Thymus (tissue), 11 donors: ENCODE measurements at regions not wholly inside any gene's neighbourhood (a gene's known extent, or its start where the extent isn't known, plus 50 kb on each side); places are given as distances from the start of the nearest gene placed in this dataset.

ENCODE experiments used
- DNase-seq, 9 donors: peaks; one replicate each; pipeline ENCODE4 v3.0.0-alpha.2; 2013; ENCODE audit warnings: low spot score in 9 of 9, low read depth in 6 of 9, missing footprints in 1 of 9
- H3K27ac ChIP-seq, 2 donors: one replicate each; pipeline ENCODE4 v1.5.1; 2013; ENCODE audit warnings: control low read depth in 1 of 2, low read depth in 1 of 2, low read length in 1 of 2, mild to moderate bottlenecking in 1 of 2, moderate library complexity in 1 of 2
- H3K27me3 ChIP-seq, 2 donors: one replicate each; pipeline ENCODE4 v1.5.1; 2013; ENCODE audit warnings: low read length in 1 of 2; ENCODE audit not compliant: control insufficient read depth in 2 of 2, insufficient read depth in 1 of 2
- H3K36me3 ChIP-seq, 2 donors: one replicate each; pipeline ENCODE4 v1.5.1; 2013; ENCODE audit warnings: low read length in 1 of 2, mild to moderate bottlenecking in 1 of 2, moderate library complexity in 1 of 2; ENCODE audit not compliant: control insufficient read depth in 2 of 2, insufficient read depth in 2 of 2
- H3K4me1 ChIP-seq, 2 donors: one replicate each; pipeline ENCODE4 v1.5.1; 2013; ENCODE audit warnings: low read length in 2 of 2; ENCODE audit not compliant: control insufficient read depth in 2 of 2, insufficient read depth in 2 of 2
- H3K4me3 ChIP-seq, 2 donors: one replicate each; pipeline ENCODE4 v1.5.1; 2013; ENCODE audit warnings: low read length in 2 of 2, control low read depth in 1 of 2, mild to moderate bottlenecking in 1 of 2
- H3K9me3 ChIP-seq, 2 donors: one replicate each; pipeline ENCODE4 v1.5.1; 2013; ENCODE audit warnings: low read length in 1 of 2, mild to moderate bottlenecking in 1 of 2; ENCODE audit not compliant: control insufficient read depth in 2 of 2, insufficient read depth in 1 of 2
- WGBS: extraction: QIAGEN DNeasy Blood & Tissue Kit; methylation state at CpG from one replicate; pipeline ENCODE4 v1.1.7; 2013; 5-methylcytosine and 5-hydroxymethylcytosine counted together
- donor health status: healthy.

DNA sequence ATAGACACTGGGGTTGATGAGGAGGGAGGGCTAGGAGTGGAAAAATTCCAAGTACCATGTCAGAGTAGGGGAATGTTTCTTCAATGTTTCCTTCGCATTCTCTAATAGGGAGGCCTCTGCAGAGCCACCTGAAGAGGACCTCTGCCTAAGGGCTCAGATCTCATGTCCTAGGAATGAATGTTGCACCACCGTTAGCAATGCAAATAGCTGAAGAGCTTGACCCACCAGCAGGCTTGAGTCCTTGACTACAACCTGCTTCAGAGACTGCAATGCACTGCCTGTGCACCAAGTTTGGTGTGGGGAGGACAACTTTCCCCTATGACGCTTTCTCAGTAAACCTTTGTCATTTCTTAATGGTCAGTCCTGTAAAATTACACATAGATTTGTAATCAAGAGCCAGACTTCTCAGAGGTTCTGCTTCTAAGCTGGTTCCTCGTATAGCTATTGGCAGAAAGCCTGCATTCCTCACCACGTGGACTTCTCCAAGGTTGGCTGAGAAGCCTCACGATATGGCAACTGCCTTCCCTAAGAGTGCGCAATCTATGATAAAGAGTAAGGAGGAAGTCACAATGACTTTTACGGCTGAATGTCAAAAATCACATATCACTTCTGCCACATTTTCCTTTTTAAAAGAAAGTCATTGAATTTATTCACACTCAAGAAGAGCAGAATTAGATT is 600.7 kb upstream of the PTGER4 start:
- Histone ChIP-seq H3K4me1 (no peaks in the 10 kb centered on the region), H3K36me3 (no peaks in the 10 kb centered on the region), H3K27ac (no peak overlapping the region), H3K27me3 (no peaks in the 10 kb centered on the region), H3K9me3 (no peaks in the 10 kb centered on the region), H3K4me3 (no peak overlapping the region)
- no peak for DNase-seq
- 79% methylated on average over 8 of the region's 8 CpGs for WGBS

DNA sequence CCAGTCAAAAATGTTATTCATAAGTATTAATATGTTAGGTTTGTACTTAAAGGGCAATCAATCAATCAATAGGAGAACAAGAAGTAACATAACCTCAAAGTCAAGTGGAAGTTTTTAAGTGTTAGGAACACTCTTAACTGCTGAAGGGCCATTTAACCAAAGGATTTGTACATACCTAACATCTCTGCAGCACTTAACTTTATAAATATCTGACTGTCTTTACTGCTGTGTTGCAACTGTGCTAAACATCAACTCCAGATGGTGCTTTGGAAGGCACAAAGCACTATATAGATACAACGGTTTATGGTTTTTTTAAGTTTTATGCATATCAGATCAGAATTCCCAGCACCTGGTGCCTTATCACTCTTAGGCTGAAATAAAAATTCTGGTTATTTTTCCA is 604.9 kb upstream of the PTGER4 start:
- no peaks in the 10 kb centered on the region for H3K4me1 ChIP-seq
- no peak for DNase-seq
- H3K27ac ChIP-seq = no peak overlapping the region
- H3K4me3 ChIP-seq = no peak overlapping the region
- no peaks in the 10 kb centered on the region for H3K27me3 ChIP-seq
- no peaks in the 10 kb centered on the region for H3K36me3 ChIP-seq
- H3K9me3 ChIP-seq = no peaks in the 10 kb centered on the region
- WGBS = 97% methylated on average over 1 of the region's 1 CpG

- Histone ChIP-seq H3K27ac (no peak overlapping the region), H3K4me3 (no peak overlapping the region), H3K4me1 (no peaks in the 10 kb centered on the region), H3K27me3 (no peaks in the 10 kb centered on the region), H3K9me3 (no peaks in the 10 kb centered on the region), H3K36me3 (no peaks in the 10 kb centered on the region)
- no peak for DNase-seq
- WGBS = 97% methylated on average over 1 of the region's 1 CpG
Observed at GRCh38 chr5:40073927-40074326, 605.8 kb upstream of the PTGER4 start.

DNA sequence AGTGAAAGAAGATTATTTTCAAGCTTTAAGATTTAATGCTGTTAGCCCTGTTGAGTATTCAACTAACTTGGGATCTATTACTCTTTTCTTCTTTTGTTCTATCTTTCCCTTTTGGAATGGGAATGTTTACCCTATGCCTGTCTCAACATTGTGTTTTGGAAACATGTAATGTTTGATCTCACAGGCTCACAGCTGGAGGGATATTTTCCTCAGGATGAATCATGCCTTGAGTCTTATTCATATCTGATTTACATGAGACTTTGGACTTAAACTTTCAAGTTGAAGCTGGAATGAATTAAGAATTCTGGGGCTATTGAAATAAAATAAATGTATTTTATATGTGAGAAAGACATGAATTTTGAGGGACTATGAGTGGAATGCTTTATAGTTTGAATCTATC is 607.8 kb upstream of the PTGER4 start:
- no peaks in the 10 kb centered on the region for H3K4me1 ChIP-seq
- no peaks in the 10 kb centered on the region for H3K9me3 ChIP-seq
- no peak overlapping the region for H3K4me3 ChIP-seq
- no peak for DNase-seq
- no peaks in the 10 kb centered on the region for H3K36me3 ChIP-seq
- no peak overlapping the region for H3K27ac ChIP-seq
- no peaks in the 10 kb centered on the region for H3K27me3 ChIP-seq

DNA sequence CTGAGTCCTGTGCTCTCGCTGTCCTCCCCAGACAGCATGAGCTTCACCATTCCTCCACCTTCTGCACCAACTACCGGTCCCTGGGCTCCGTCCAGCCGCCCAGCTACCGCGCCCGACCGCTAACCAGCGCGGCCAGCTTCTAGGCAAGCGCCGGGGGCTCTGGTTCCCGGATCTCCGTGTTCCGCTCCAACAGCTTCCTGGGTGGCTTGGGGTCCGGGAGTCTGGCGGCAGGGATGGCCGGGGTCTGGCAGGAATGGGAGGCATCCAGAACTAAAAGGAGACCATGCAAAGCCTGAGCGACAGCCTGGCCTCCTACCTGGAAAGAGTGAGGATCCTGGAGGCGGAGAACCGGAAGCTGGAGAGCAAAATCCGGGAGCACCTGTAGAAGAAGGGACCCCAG is 613.1 kb upstream of the PTGER4 start:
- H3K9me3 ChIP-seq = no peaks in the 10 kb centered on the region
- no peak for DNase-seq
- no peaks in the 10 kb centered on the region for H3K36me3 ChIP-seq
- 97% methylated on average over 22 of the region's 22 CpGs for WGBS
- H3K27me3 ChIP-seq = no peaks in the 10 kb centered on the region
- no peak overlapping the region for H3K4me3 ChIP-seq
- H3K27ac ChIP-seq = no peak overlapping the region
- H3K4me1 ChIP-seq = no peaks in the 10 kb centered on the region

DNA sequence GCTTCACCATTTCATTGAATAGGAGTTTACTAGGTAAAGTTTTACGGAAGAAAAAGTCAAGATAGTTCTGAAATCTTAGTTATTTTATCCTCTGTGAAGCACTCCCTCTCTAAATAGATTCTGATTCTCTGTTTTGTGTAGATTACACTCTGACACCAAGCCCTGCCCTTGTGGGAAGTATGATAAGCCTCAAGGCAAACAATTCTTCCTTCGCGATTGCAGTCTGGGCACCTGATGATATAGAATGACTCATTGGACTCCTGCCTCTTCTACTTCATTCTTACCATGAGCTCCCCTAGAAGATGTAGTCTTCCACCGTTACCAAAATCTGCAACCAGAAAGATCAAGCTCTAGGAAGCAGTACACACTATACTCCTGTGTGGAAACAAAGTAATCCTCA is 626.9 kb upstream of the PTGER4 start:
- H3K27ac ChIP-seq = no peak overlapping the region
- no peak for DNase-seq
- no peaks in the 10 kb centered on the region for H3K9me3 ChIP-seq
- WGBS = 85% methylated on average over 4 of the region's 4 CpGs
- no peaks in the 10 kb centered on the region for H3K4me1 ChIP-seq
- H3K27me3 ChIP-seq = no peaks in the 10 kb centered on the region
- H3K36me3 ChIP-seq = no peaks in the 10 kb centered on the region
- no peak overlapping the region for H3K4me3 ChIP-seq

GRCh38 chr5:40046792-40047191 is 622.0 kb upstream of the DAB2 start:
- 90% methylated on average over 1 of the region's 1 CpG for WGBS
- no peaks in the 10 kb centered on the region for H3K36me3 ChIP-seq
- no peak overlapping the region for H3K27ac ChIP-seq

GRCh38 chr5:40045429-40045828 is 620.6 kb upstream of the DAB2 start:
- no peak overlapping the region for H3K27ac ChIP-seq
- no peaks in the 10 kb centered on the region for H3K36me3 ChIP-seq
- DNase-seq = no peak
- H3K4me3 ChIP-seq = no peak overlapping the region
- H3K27me3 ChIP-seq = no peaks in the 10 kb centered on the region
- 69% methylated on average over 3 of the region's 3 CpGs for WGBS
- no peaks in the 10 kb centered on the region for H3K9me3 ChIP-seq
- no peaks in the 10 kb centered on the region for H3K4me1 ChIP-seq

More at GRCh38 chr5:40046792-40047191, 622.0 kb upstream of the DAB2 start:
- Histone ChIP-seq H3K9me3 (no peaks in the 10 kb centered on the region), H3K27me3 (no peaks in the 10 kb centered on the region), H3K4me1 (no peaks in the 10 kb centered on the region), H3K4me3 (no peak overlapping the region)
- no peak for DNase-seq

DNA sequence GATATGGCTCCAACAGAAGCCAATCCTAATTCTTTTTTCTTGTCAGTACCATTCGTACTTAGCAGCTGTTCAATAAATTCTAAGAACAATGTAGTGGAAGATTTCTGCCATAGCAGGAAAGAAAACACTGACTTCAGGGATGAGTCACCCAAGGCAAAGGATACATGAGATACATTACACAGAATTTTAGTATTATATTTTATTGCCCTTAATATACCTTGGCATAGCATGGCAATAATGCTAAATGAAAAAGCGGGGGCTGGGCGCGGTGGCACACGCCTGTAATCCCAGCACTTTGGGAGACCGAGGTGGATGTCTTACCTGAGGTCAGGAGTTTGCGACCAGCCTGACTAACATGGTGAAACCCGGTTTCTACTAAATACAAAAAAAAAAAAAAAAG is 619.1 kb upstream of the DAB2 start:
- no peak overlapping the region for H3K4me3 ChIP-seq
- no peaks in the 10 kb centered on the region for H3K27me3 ChIP-seq
- no peak for DNase-seq
- no peaks in the 10 kb centered on the region for H3K36me3 ChIP-seq
- no peaks in the 10 kb centered on the region for H3K9me3 ChIP-seq
- 93% methylated on average over 8 of the region's 8 CpGs for WGBS
- H3K4me1 ChIP-seq = no peaks in the 10 kb centered on the region
- H3K27ac ChIP-seq = no peak overlapping the region

DNA sequence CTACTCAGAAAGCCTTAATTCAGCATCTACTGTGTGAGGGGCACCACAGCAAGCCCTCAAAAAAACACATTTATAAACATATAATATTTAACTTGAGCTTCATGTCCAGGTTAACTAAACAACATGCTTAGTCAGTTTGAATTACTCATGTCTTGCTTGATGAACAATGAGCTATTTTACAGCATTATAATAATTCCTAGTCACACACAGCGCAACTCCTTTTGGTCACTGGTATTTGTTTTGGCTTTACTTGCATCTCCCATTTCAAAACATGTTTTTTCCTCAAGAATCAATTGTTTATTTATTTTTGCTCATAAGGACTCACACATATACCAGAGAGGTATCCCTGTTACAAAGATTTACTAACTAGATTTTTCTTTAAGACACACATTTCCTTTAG is 616.7 kb upstream of the DAB2 start:
- 99% methylated on average over 1 of the region's 1 CpG for WGBS
- Histone ChIP-seq H3K9me3 (no peaks in the 10 kb centered on the region), H3K36me3 (no peaks in the 10 kb centered on the region), H3K4me1 (no peaks in the 10 kb centered on the region), H3K4me3 (no peak overlapping the region), H3K27ac (no peak overlapping the region), H3K27me3 (no peaks in the 10 kb centered on the region)
- DNase-seq = no peak
